HuH-7.5 (cell line): ENCODE measurements at regions not wholly inside any gene's neighbourhood (a gene's known extent, or its start where the extent isn't known, plus 50 kb on each side); places are given as distances from the start of the nearest gene placed in this dataset.
"Not testable (repeated sequence)": the region's sequence is repeated elsewhere in the genome, so short reads cannot be mapped to it uniquely, and the experiment has no call there.

Experiments
- DNase-seq: peaks from one replicate; pipeline ENCODE4 v3.0.0; 2011; ENCODE audit warnings: low spot score

- DNase-seq, result not testable (repeated sequence)
Observed at GRCh38 chr9:41623666-41624065, 434.5 kb upstream of the ZNG1F start.

GRCh38 chr9:41619254-41619653, 430.1 kb upstream of the ZNG1F start:
- DNase-seq, result not testable (repeated sequence)

DNA sequence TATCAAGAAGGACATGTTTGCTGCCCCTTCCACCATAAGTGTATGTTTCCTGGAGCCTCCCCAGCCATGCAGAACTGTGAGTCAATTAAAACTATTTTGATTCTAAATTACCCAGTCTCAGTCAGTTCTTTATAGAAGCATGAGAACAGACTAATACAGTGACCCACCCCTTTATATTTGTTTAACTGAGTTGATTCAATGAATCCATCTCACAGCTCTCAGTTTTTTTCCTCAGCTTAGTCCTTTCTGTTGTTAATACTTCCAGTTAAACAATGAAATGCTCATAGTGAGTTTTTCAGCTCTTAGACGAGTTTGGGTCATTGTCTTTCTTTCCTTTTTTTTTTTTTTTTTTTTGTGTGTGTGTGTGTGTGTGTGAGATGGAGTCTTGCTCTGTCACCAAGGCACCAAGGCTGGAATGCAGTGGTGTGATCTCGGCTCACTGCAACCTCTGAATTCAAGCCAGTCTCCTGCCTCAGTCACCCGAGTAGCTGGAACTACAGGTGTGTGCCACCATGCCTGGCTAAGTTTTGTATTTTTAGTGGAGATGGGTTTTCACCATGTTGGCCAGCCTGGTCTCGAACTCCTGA, 417.9 kb upstream of the ZNG1F start:
- DNase-seq, result not testable (repeated sequence)

DNA sequence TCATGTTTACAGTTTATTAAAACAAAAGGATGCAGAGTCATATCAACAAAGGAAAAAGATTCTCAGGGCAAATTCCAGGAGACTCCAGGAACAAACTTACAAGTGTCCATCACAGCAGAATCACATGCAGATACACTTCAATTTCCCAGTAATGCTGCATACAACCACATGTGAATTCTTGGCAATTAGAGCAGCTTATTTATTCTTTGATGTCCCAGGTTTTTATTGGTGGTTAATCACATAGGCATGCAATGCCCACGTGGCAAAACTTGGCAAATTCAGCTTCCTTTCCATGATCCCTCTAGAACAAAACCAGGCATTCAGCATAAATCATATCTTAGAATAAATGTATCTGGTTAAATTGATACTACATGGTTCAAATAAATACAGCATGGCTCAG, 376.5 kb upstream of the ZNG1F start:
- DNase-seq, result not testable (repeated sequence)
